Nephron (organoid): ENCODE measurements at regions not wholly inside any gene's neighbourhood (a gene's known extent, or its start where the extent isn't known, plus 50 kb on each side); places are given as distances from the start of the nearest gene placed in this dataset.

ENCODE experiments used
- H3K27ac Mint-ChIP-seq, 3 experiments: 2 replicates each; pipeline ENCODE4 v1.8.0; 2020; ENCODE audit warnings: mixed read lengths in 3 of 3, mild to moderate bottlenecking in 2 of 3, moderate library complexity in 1 of 3
- H3K27me3 Mint-ChIP-seq: 2 replicates; pipeline ENCODE4 v1.8.0; 2021; ENCODE audit warnings: low read depth, mild to moderate bottlenecking, moderate library complexity, mixed read lengths
- H3K36me3 Mint-ChIP-seq: 2 replicates; pipeline ENCODE4 v1.8.0; 2020; ENCODE audit warnings: low read depth, mixed read lengths
- H3K4me1 Mint-ChIP-seq: 2 replicates; pipeline ENCODE4 v1.8.0; 2020; ENCODE audit warnings: mixed read lengths
- H3K4me3 Mint-ChIP-seq, 3 experiments: 2 replicates each; pipeline ENCODE4 v1.8.0; 2020; ENCODE audit warnings: mild to moderate bottlenecking in 3 of 3, mixed read lengths in 3 of 3, moderate library complexity in 2 of 3
- H3K9me3 Mint-ChIP-seq: 2 replicates; pipeline ENCODE4 v1.8.0; 2020; ENCODE audit warnings: mixed read lengths
- CTCF ChIP-seq, 3 experiments: fragments of 200-600 bp; sonication (generic); IDR thresholded peaks; one replicate each; pipeline ENCODE4 v1.5.0; 2021; ENCODE audit warnings: antibody characterized with exemption in 3 of 3; ENCODE audit not compliant: unreplicated experiment in 3 of 3

GRCh38 chr20:24880356-24880755 is 68.7 kb upstream of the CST7 start:
- Mint-ChIP-seq H3K36me3 (no peaks in the 10 kb centered on the region), H3K9me3 (no peaks in the 10 kb centered on the region), H3K27ac (no peak overlapping the region), H3K4me3 (no peak overlapping the region), H3K4me1 (no peaks in the 10 kb centered on the region), H3K27me3 (peaks cover 8% of the 10 kb centered on the region)
- TF ChIP-seq CTCF (IDR thresholded peaks at IDR 0.05; ENCODE audit: unreplicated experiment in 3 of 3): no peak

- H3K4me1 Mint-ChIP-seq: no peaks in the 10 kb centered on the region
- no peak overlapping the region for H3K4me3 Mint-ChIP-seq
- no peak overlapping the region for H3K27ac Mint-ChIP-seq
- H3K27me3 Mint-ChIP-seq: peaks cover 5% of the 10 kb centered on the region
- peaks cover 6% of the 10 kb centered on the region for H3K9me3 Mint-ChIP-seq
- no peaks in the 10 kb centered on the region for H3K36me3 Mint-ChIP-seq
- TF ChIP-seq CTCF (IDR thresholded peaks at IDR 0.05; ENCODE audit: unreplicated experiment in 3 of 3): no peak
Observed at GRCh38 chr20:24890286-24890685, 58.8 kb upstream of the CST7 start.

- H3K4me3 Mint-ChIP-seq: no peak overlapping the region
- no peaks in the 10 kb centered on the region for H3K36me3 Mint-ChIP-seq
- peaks cover 7% of the 10 kb centered on the region for H3K9me3 Mint-ChIP-seq
- H3K4me1 Mint-ChIP-seq: no peaks in the 10 kb centered on the region
- TF ChIP-seq CTCF (IDR thresholded peaks at IDR 0.05; ENCODE audit: unreplicated experiment in 3 of 3): no peak
- no peak overlapping the region for H3K27ac Mint-ChIP-seq
- H3K27me3 Mint-ChIP-seq: peaks cover 7% of the 10 kb centered on the region
Observed at GRCh38 chr20:24891546-24892393, 57.3 kb upstream of the CST7 start.

- H3K4me3 Mint-ChIP-seq: no peak overlapping the region
- H3K4me1 Mint-ChIP-seq: no peaks in the 10 kb centered on the region
- TF ChIP-seq CTCF (IDR thresholded peaks at IDR 0.05; ENCODE audit: unreplicated experiment in 3 of 3): no peak
- no peak overlapping the region for H3K27ac Mint-ChIP-seq
- H3K36me3 Mint-ChIP-seq: no peaks in the 10 kb centered on the region
- peaks cover 9% of the 10 kb centered on the region for H3K9me3 Mint-ChIP-seq
- H3K27me3 Mint-ChIP-seq: peaks cover 7% of the 10 kb centered on the region
Observed at GRCh38 chr20:24892522-24892921, 56.5 kb upstream of the CST7 start.

- Mint-ChIP-seq H3K4me1 (no peaks in the 10 kb centered on the region), H3K9me3 (peaks cover 10% of the 10 kb centered on the region), H3K27me3 (peaks cover 7% of the 10 kb centered on the region), H3K27ac (no peak overlapping the region), H3K36me3 (no peaks in the 10 kb centered on the region), H3K4me3 (no peak overlapping the region)
- TF ChIP-seq CTCF (IDR thresholded peaks at IDR 0.05; ENCODE audit: unreplicated experiment in 3 of 3): no peak
Observed at GRCh38 chr20:24892931-24893330, 56.1 kb upstream of the CST7 start.

GRCh38 chr20:24894488-24894887 is 54.6 kb upstream of the CST7 start:
- Mint-ChIP-seq H3K4me1 (no peaks in the 10 kb centered on the region), H3K27me3 (peaks cover 7% of the 10 kb centered on the region), H3K9me3 (peaks cover 21% of the 10 kb centered on the region), H3K36me3 (peaks cover 8% of the 10 kb centered on the region), H3K27ac (no peak overlapping the region), H3K4me3 (no peak overlapping the region)
- no peak for TF ChIP-seq CTCF (IDR thresholded peaks at IDR 0.05; ENCODE audit: unreplicated experiment in 3 of 3)
